Stimulated activated naive B cell treated with anti-CD40 and anti-IgM and Interleukin-4, amounts not matched to agents 10 μg/mL and 1 μg/mL and 100 μg/mL, for 72 hours (primary cell): ENCODE measurements at regions not wholly inside any gene's neighbourhood (a gene's known extent, or its start where the extent isn't known, plus 50 kb on each side); places are given as distances from the start of the nearest gene placed in this dataset.

ENCODE experiments used
- ATAC-seq, 2 donors: fragments of 150-1000 bp; cut with Tn5 transposase; replicated peaks; 2 replicates each; pipeline ENCODE4 v1.10.0; 2021; ENCODE audit warnings: moderate library complexity in 1 of 2
- DNase-seq: peaks from one replicate; pipeline ENCODE4 v3.0.0; 2021
- H3K27ac Mint-ChIP-seq: one replicate; pipeline ENCODE4 v1.8.0; 2022; ENCODE audit warnings: mild to moderate bottlenecking, mixed read lengths
- H3K27me3 Mint-ChIP-seq, 2 donors: one replicate each; pipeline ENCODE4 v1.8.0; 2022; ENCODE audit warnings: mixed read lengths in 2 of 2
- H3K36me3 Mint-ChIP-seq, 2 donors: one replicate each; pipeline ENCODE4 v1.8.0; 2022; ENCODE audit warnings: mixed read lengths in 2 of 2, mild to moderate bottlenecking in 1 of 2
- H3K4me1 Mint-ChIP-seq, 2 donors: one replicate each; pipeline ENCODE4 v1.8.0; 2022; ENCODE audit warnings: mixed read lengths in 2 of 2, mild to moderate bottlenecking in 1 of 2
- H3K4me3 Mint-ChIP-seq, 2 donors: one replicate each; pipeline ENCODE4 v1.8.0; 2022; ENCODE audit warnings: mild to moderate bottlenecking in 2 of 2, mixed read lengths in 2 of 2, moderate library complexity in 1 of 2
- H3K9me3 Mint-ChIP-seq, 2 donors: one replicate each; pipeline ENCODE4 v1.8.0; 2022; ENCODE audit warnings: mixed read lengths in 2 of 2, mild to moderate bottlenecking in 1 of 2

- H3K4me1 Mint-ChIP-seq, result no peaks in the 10 kb centered on the region
- DNase-seq, result no peak
These were observed 235.4 kb upstream of the CCDC179 start for GRCh38 chr11:23095650-23096189.

GRCh38 chr11:23097891-23098290 is 237.6 kb upstream of the CCDC179 start:
- ATAC-seq (peak; percentile 42 to 65), DNase-seq (no peak)
- Mint-ChIP-seq H3K9me3 (peaks cover 0 to 3% of the 10 kb centered on the region in 2 donors), H3K4me1 (no peaks in the 10 kb centered on the region), H3K4me3 (no peak overlapping the region), H3K27ac (no peak overlapping the region), H3K27me3 (no peaks in the 10 kb centered on the region), H3K36me3 (no peaks in the 10 kb centered on the region)

More at GRCh38 chr11:23095650-23096189, 235.4 kb upstream of the CCDC179 start:
- Mint-ChIP-seq H3K9me3 (peaks cover 0 to 2% of the 10 kb centered on the region in 2 donors), H3K36me3 (no peaks in the 10 kb centered on the region), H3K27me3 (no peaks in the 10 kb centered on the region), H3K27ac (no peak overlapping the region), H3K4me3 (no peak overlapping the region)
- ATAC-seq, result peak in 1 of 2 donors; percentile 34

GRCh38 chr11:23099256-23099655 is 239.0 kb upstream of the CCDC179 start:
- no peak for ATAC-seq
- Mint-ChIP-seq H3K36me3 (no peaks in the 10 kb centered on the region), H3K27me3 (no peaks in the 10 kb centered on the region), H3K27ac (no peak overlapping the region), H3K4me3 (no peak overlapping the region), H3K9me3 (peaks cover 0 to 3% of the 10 kb centered on the region in 2 donors), H3K4me1 (no peaks in the 10 kb centered on the region)
- no peak for DNase-seq

- no peaks in the 10 kb centered on the region for H3K4me1 Mint-ChIP-seq
- no peak for ATAC-seq
- H3K9me3 Mint-ChIP-seq, result peaks cover 0 to 3% of the 10 kb centered on the region in 2 donors
- H3K27ac Mint-ChIP-seq, result no peak overlapping the region
- no peak for DNase-seq
- no peak overlapping the region for H3K4me3 Mint-ChIP-seq
- H3K27me3 Mint-ChIP-seq, result no peaks in the 10 kb centered on the region
- no peaks in the 10 kb centered on the region for H3K36me3 Mint-ChIP-seq
These were observed 240.5 kb upstream of the CCDC179 start for GRCh38 chr11:23100726-23101125.

- ATAC-seq, result no peak
- H3K27ac Mint-ChIP-seq, result no peak overlapping the region
- H3K36me3 Mint-ChIP-seq, result no peaks in the 10 kb centered on the region
- H3K4me1 Mint-ChIP-seq, result no peaks in the 10 kb centered on the region
- no peaks in the 10 kb centered on the region for H3K27me3 Mint-ChIP-seq
- peaks cover 0 to 3% of the 10 kb centered on the region in 2 donors for H3K9me3 Mint-ChIP-seq
- DNase-seq, result no peak
- no peak overlapping the region for H3K4me3 Mint-ChIP-seq
These were observed 243.1 kb upstream of the CCDC179 start for GRCh38 chr11:23103416-23103815.

GRCh38 chr11:23111527-23111926 is 251.3 kb upstream of the CCDC179 start:
- H3K27ac Mint-ChIP-seq, result no peak overlapping the region
- DNase-seq (no peak), ATAC-seq (no peak)
- peaks cover 0 to 4% of the 10 kb centered on the region in 2 donors for H3K27me3 Mint-ChIP-seq
- H3K9me3 Mint-ChIP-seq, result peaks cover 0 to 1% of the 10 kb centered on the region in 2 donors
- H3K36me3 Mint-ChIP-seq, result no peaks in the 10 kb centered on the region
- H3K4me3 Mint-ChIP-seq, result no peak overlapping the region
- peaks cover 0 to 1% of the 10 kb centered on the region in 2 donors for H3K4me1 Mint-ChIP-seq

GRCh38 chr11:23112390-23112789 is 252.1 kb upstream of the CCDC179 start:
- peaks cover 4 to 6% of the 10 kb centered on the region in 2 donors for H3K9me3 Mint-ChIP-seq
- no peak overlapping the region for H3K27ac Mint-ChIP-seq
- DNase-seq, result no peak
- H3K4me1 Mint-ChIP-seq, result peaks cover 0 to 1% of the 10 kb centered on the region in 2 donors
- no peak for ATAC-seq
- no peak overlapping the region for H3K4me3 Mint-ChIP-seq
- H3K27me3 Mint-ChIP-seq, result peaks cover 0 to 4% of the 10 kb centered on the region in 2 donors
- H3K36me3 Mint-ChIP-seq, result no peaks in the 10 kb centered on the region

- Mint-ChIP-seq H3K4me1 (peaks cover 0 to 1% of the 10 kb centered on the region in 2 donors), H3K27ac (no peak overlapping the region), H3K4me3 (no peak overlapping the region), H3K27me3 (peaks cover 0 to 4% of the 10 kb centered on the region in 2 donors), H3K36me3 (no peaks in the 10 kb centered on the region), H3K9me3 (peaks cover 4 to 6% of the 10 kb centered on the region in 2 donors)
- ATAC-seq, result peak in 1 of 2 donors; percentile 23
- DNase-seq, result no peak
These were observed 253.0 kb upstream of the CCDC179 start for GRCh38 chr11:23112987-23113886.

GRCh38 chr11:23113887-23114216 is 253.6 kb upstream of the CCDC179 start:
- H3K36me3 Mint-ChIP-seq, result no peaks in the 10 kb centered on the region
- H3K27ac Mint-ChIP-seq, result no peak overlapping the region
- H3K27me3 Mint-ChIP-seq, result peaks cover 0 to 4% of the 10 kb centered on the region in 2 donors
- peaks cover 4 to 6% of the 10 kb centered on the region in 2 donors for H3K9me3 Mint-ChIP-seq
- no peak overlapping the region for H3K4me3 Mint-ChIP-seq
- DNase-seq, result no peak
- peaks cover 0 to 1% of the 10 kb centered on the region in 2 donors for H3K4me1 Mint-ChIP-seq
- ATAC-seq, result no peak

GRCh38 chr11:23123753-23124152 is 263.5 kb upstream of the CCDC179 start:
- H3K9me3 Mint-ChIP-seq, result no peaks in the 10 kb centered on the region
- no peak overlapping the region for H3K27ac Mint-ChIP-seq
- H3K4me1 Mint-ChIP-seq, result no peaks in the 10 kb centered on the region
- no peaks in the 10 kb centered on the region for H3K36me3 Mint-ChIP-seq
- DNase-seq (no peak), ATAC-seq (no peak)
- H3K27me3 Mint-ChIP-seq, result no peaks in the 10 kb centered on the region
- no peak overlapping the region for H3K4me3 Mint-ChIP-seq

- no peak overlapping the region for H3K4me3 Mint-ChIP-seq
- no peaks in the 10 kb centered on the region for H3K36me3 Mint-ChIP-seq
- H3K4me1 Mint-ChIP-seq, result no peaks in the 10 kb centered on the region
- ATAC-seq, result no peak
- H3K27me3 Mint-ChIP-seq, result no peaks in the 10 kb centered on the region
- no peak overlapping the region for H3K27ac Mint-ChIP-seq
- DNase-seq, result no peak
- H3K9me3 Mint-ChIP-seq, result no peaks in the 10 kb centered on the region
These were observed 264.0 kb upstream of the CCDC179 start for GRCh38 chr11:23124249-23124648.

- Mint-ChIP-seq H3K4me3 (no peak overlapping the region), H3K9me3 (no peaks in the 10 kb centered on the region), H3K36me3 (no peaks in the 10 kb centered on the region)
These were observed 264.7 kb upstream of the CCDC179 start for GRCh38 chr11:23124996-23125395.

GRCh38 chr11:23127706-23128105 is 267.4 kb upstream of the CCDC179 start:
- no peaks in the 10 kb centered on the region for H3K36me3 Mint-ChIP-seq
- H3K4me1 Mint-ChIP-seq, result no peaks in the 10 kb centered on the region
- peaks cover 6 to 9% of the 10 kb centered on the region in 2 donors for H3K9me3 Mint-ChIP-seq
- no peak overlapping the region for H3K4me3 Mint-ChIP-seq
- no peak overlapping the region for H3K27ac Mint-ChIP-seq
- H3K27me3 Mint-ChIP-seq, result no peaks in the 10 kb centered on the region
- DNase-seq, result no peak
- no peak for ATAC-seq

More at GRCh38 chr11:23124996-23125395, 264.7 kb upstream of the CCDC179 start:
- no peaks in the 10 kb centered on the region for H3K4me1 Mint-ChIP-seq
- H3K27ac Mint-ChIP-seq, result no peak overlapping the region
- ATAC-seq, result no peak
- DNase-seq, result no peak
- H3K27me3 Mint-ChIP-seq, result no peaks in the 10 kb centered on the region

- DNase-seq, result no peak
- Mint-ChIP-seq H3K27ac (no peak overlapping the region), H3K4me1 (no peaks in the 10 kb centered on the region), H3K4me3 (no peak overlapping the region), H3K36me3 (no peaks in the 10 kb centered on the region), H3K9me3 (peaks cover 10 to 14% of the 10 kb centered on the region in 2 donors), H3K27me3 (no peaks in the 10 kb centered on the region)
- no peak for ATAC-seq
These were observed 274.4 kb upstream of the CCDC179 start for GRCh38 chr11:23134627-23135026.

GRCh38 chr11:23138761-23139160 is 278.5 kb upstream of the CCDC179 start:
- Mint-ChIP-seq H3K27ac (no peak overlapping the region), H3K9me3 (peaks cover 0 to 2% of the 10 kb centered on the region in 2 donors), H3K4me1 (no peaks in the 10 kb centered on the region), H3K4me3 (no peak overlapping the region), H3K27me3 (no peaks in the 10 kb centered on the region), H3K36me3 (no peaks in the 10 kb centered on the region)
- ATAC-seq (no peak), DNase-seq (no peak)
